ENCODE measurements at regions not wholly inside any gene's neighbourhood (a gene's known extent, or its start where the extent isn't known, plus 50 kb on each side); places are given as distances from the start of the nearest gene placed in this dataset.
"Not testable (repeated sequence)": the region's sequence is repeated elsewhere in the genome, so short reads cannot be mapped to it uniquely, and the experiment has no call there.

DNA sequence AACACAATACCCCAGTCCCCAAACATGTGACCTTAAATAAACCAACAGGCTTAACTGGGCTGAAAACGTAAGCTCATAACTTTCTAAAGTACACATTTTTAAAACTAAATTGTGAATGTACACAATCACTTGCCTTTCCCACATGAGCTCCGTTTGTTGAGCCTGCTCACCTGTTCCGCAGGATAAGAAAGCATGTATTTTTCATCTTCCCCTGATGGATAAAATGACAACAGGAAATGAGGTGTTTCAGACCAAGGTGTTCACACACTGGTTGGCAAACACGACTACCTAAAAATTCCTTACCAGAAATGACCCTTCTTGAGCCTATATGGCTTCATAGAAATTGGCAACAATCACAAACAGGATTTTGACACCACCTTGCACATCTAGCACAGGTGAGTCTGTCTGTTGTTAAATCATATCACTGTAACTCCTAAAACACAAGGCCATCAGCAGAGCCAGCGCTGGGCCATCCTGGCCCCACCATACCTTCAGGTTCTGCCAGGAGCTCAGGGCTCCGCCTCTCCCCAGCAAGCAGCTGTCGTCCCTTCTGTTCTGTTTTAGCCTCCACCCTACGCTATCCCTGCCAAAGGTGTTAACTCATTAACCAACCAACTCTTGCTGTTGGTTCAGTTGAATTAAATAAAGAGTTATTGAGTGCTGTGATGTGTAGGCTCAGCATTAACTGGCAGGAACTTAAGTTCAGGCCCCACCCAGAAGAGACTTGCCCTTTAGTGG is 73.6 kb upstream of the RNF32 start:
- no peaks in the 10 kb centered on the region for H3K9me3 ChIP-seq (ENCODE audit: control insufficient read depth, insufficient read depth, low read depth, low read length)
- TF ChIP-seq, protein P1, sequence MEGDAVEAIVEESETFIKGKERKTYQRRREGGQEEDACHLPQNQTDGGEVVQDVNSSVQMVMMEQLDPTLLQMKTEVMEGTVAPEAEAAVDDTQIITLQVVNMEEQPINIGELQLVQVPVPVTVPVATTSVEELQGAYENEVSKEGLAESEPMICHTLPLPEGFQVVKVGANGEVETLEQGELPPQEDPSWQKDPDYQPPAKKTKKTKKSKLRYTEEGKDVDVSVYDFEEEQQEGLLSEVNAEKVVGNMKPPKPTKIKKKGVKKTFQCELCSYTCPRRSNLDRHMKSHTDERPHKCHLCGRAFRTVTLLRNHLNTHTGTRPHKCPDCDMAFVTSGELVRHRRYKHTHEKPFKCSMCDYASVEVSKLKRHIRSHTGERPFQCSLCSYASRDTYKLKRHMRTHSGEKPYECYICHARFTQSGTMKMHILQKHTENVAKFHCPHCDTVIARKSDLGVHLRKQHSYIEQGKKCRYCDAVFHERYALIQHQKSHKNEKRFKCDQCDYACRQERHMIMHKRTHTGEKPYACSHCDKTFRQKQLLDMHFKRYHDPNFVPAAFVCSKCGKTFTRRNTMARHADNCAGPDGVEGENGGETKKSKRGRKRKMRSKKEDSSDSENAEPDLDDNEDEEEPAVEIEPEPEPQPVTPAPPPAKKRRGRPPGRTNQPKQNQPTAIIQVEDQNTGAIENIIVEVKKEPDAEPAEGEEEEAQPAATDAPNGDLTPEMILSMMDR (conservative IDR thresholded peaks at IDR 0.05 in 1 of 2, IDR thresholded peaks at IDR 0.05 in 1 of 2; ENCODE audit: low read depth in 1 of 2, low read length in 2 of 2): no peak
- TF ChIP-seq EZH2 (IDR thresholded peaks at IDR 0.05; ENCODE audit: low read length, missing control alignments): no peak
- H3K4me1 ChIP-seq (ENCODE audit: control insufficient read depth, extremely low read depth, insufficient read depth, low read length): no peaks in the 10 kb centered on the region
- H3K27ac ChIP-seq (ENCODE audit: insufficient read depth, low read length): no peak overlapping the region
- H3K27me3 ChIP-seq (ENCODE audit: control insufficient read depth, insufficient read depth, low read length): no peaks in the 10 kb centered on the region
- no peaks in the 10 kb centered on the region for H3K79me2 ChIP-seq (ENCODE audit: control insufficient read depth, insufficient read depth, low read length)
- H3K36me3 ChIP-seq (ENCODE audit: control insufficient read depth, insufficient read depth, low read length): no peaks in the 10 kb centered on the region
- no peak overlapping the region for H3K4me3 ChIP-seq (replicated peaks in 1 of 4; ENCODE audit: control extremely low read depth in 1 of 4, insufficient read depth in 1 of 4, low read depth in 3 of 4, low read length in 4 of 4)
- H3K4me2 ChIP-seq (ENCODE audit: extremely low read depth, insufficient read depth, low read length): no peak overlapping the region
- H3K9ac ChIP-seq (ENCODE audit: insufficient read depth, low read length): no peak overlapping the region
- H2AFZ ChIP-seq (ENCODE audit: low read length): no peak overlapping the region
- no peak for DNase-seq (ENCODE audit: low read depth in 2 of 2)
- no peaks in the 10 kb centered on the region for H4K20me1 ChIP-seq (ENCODE audit: control insufficient read depth, extremely low read depth, insufficient read depth, low read length)

DNA sequence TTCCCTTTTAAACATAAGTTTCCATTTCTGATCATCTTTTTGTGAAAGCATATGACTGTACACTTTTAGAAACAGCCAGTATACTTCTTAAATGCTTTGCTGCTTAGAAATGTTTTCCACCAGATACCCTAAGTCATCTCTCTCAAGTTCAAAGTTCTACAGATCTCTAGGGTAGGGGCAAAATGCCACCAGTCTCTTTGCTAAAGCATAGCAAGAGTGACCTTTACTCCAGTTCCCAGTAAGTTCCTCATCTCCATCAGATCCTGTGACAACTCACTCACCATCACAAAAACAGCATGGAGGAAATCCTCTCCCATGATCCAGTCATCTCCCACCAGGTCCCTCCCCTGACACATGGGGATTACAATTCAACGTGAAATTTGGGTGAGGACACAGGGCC is 75.6 kb upstream of the RNF32 start:
- not testable (repeated sequence) for H3K9me3 ChIP-seq (ENCODE audit: control insufficient read depth, insufficient read depth, low read depth, low read length); H3K27ac ChIP-seq (ENCODE audit: insufficient read depth, low read length); H3K4me3 ChIP-seq (replicated peaks in 1 of 4; ENCODE audit: control extremely low read depth in 1 of 4, insufficient read depth in 1 of 4, low read depth in 3 of 4, low read length in 4 of 4); H3K79me2 ChIP-seq (ENCODE audit: control insufficient read depth, insufficient read depth, low read length); H4K20me1 ChIP-seq (ENCODE audit: control insufficient read depth, extremely low read depth, insufficient read depth, low read length); H2AFZ ChIP-seq (ENCODE audit: low read length); H3K27me3 ChIP-seq (ENCODE audit: control insufficient read depth, insufficient read depth, low read length); H3K9ac ChIP-seq (ENCODE audit: insufficient read depth, low read length); H3K4me1 ChIP-seq (ENCODE audit: control insufficient read depth, extremely low read depth, insufficient read depth, low read length); DNase-seq (ENCODE audit: low read depth in 2 of 2); H3K4me2 ChIP-seq (ENCODE audit: extremely low read depth, insufficient read depth, low read length); H3K36me3 ChIP-seq (ENCODE audit: control insufficient read depth, insufficient read depth, low read length)

DNA sequence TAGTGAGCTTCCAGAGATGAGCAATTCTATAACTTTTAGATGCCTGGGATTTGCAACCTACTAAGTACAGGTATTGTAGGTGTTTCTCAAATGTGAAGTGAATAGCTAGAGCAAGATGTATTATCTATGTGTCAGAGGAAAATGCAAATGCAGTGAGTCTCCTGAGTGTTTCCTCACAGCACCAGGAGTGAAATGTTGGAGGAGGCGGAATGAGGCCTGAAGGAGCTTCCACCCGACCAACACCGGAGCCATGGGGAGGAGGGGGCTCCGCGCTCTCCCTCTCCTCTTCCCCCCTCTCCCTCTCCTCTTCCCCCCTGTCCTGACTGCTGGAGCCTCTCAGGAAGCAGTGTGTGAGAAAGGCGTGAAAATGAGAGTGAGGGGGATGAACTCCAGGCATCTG is 79.9 kb upstream of the RNF32 start:
- Histone ChIP-seq H3K36me3 (ENCODE audit: control insufficient read depth, insufficient read depth, low read length) (no peaks in the 10 kb centered on the region), H3K9ac (ENCODE audit: insufficient read depth, low read length) (no peak overlapping the region), H3K4me3 (replicated peaks in 1 of 4; ENCODE audit: control extremely low read depth in 1 of 4, insufficient read depth in 1 of 4, low read depth in 3 of 4, low read length in 4 of 4) (no peak overlapping the region), H3K27ac (ENCODE audit: insufficient read depth, low read length) (no peak overlapping the region), H3K9me3 (ENCODE audit: control insufficient read depth, insufficient read depth, low read depth, low read length) (no peaks in the 10 kb centered on the region), H3K4me1 (ENCODE audit: control insufficient read depth, extremely low read depth, insufficient read depth, low read length) (no peaks in the 10 kb centered on the region), H3K79me2 (ENCODE audit: control insufficient read depth, insufficient read depth, low read length) (no peaks in the 10 kb centered on the region), H4K20me1 (ENCODE audit: control insufficient read depth, extremely low read depth, insufficient read depth, low read length) (no peaks in the 10 kb centered on the region), H3K27me3 (ENCODE audit: control insufficient read depth, insufficient read depth, low read length) (no peaks in the 10 kb centered on the region), H3K4me2 (ENCODE audit: extremely low read depth, insufficient read depth, low read length) (no peak overlapping the region), H2AFZ (ENCODE audit: low read length) (no peak overlapping the region)
- TF ChIP-seq, protein P1 (conservative IDR thresholded peaks at IDR 0.05 in 1 of 2, IDR thresholded peaks at IDR 0.05 in 1 of 2; ENCODE audit: low read depth in 1 of 2, low read length in 2 of 2): no peak
- no peak for TF ChIP-seq EZH2 (IDR thresholded peaks at IDR 0.05; ENCODE audit: low read length, missing control alignments)
- no peak for DNase-seq (ENCODE audit: low read depth in 2 of 2)
